ENCODE measurements at regions not wholly inside any gene's neighbourhood (a gene's known extent, or its start where the extent isn't known, plus 50 kb on each side); places are given as distances from the start of the nearest gene placed in this dataset.
"Not testable (repeated sequence)": the region's sequence is repeated elsewhere in the genome, so short reads cannot be mapped to it uniquely, and the experiment has no call there.

- H3K27ac Mint-ChIP-seq: no peak overlapping the region
- H3K36me3 Mint-ChIP-seq: no peaks in the 10 kb centered on the region
- H3K4me3 Mint-ChIP-seq: no peak overlapping the region
- H3K9me3 Mint-ChIP-seq: no peaks in the 10 kb centered on the region
- peaks cover 7% of the 10 kb centered on the region for H3K4me1 Mint-ChIP-seq
- ATAC-seq: no peak
- H3K27me3 Mint-ChIP-seq: peaks cover 35% of the 10 kb centered on the region
Measured at GRCh38 chr21:35825370-35826353, 234.7 kb downstream of the SETD4 start.

GRCh38 chr21:35824136-35824535, 236.2 kb downstream of the SETD4 start:
- H3K27me3 Mint-ChIP-seq: peaks cover 27% of the 10 kb centered on the region

GRCh38 chr21:35819134-35819533, 241.2 kb downstream of the SETD4 start:
- ATAC-seq: no peak
- H3K27me3 Mint-ChIP-seq: peaks cover 19% of the 10 kb centered on the region
- H3K27ac Mint-ChIP-seq: no peak overlapping the region
- no peaks in the 10 kb centered on the region for H3K9me3 Mint-ChIP-seq
- no peak overlapping the region for H3K4me3 Mint-ChIP-seq
- no peaks in the 10 kb centered on the region for H3K36me3 Mint-ChIP-seq
- no peaks in the 10 kb centered on the region for H3K4me1 Mint-ChIP-seq

More at GRCh38 chr21:35824136-35824535, 236.2 kb downstream of the SETD4 start:
- ATAC-seq: no peak
- no peak overlapping the region for H3K27ac Mint-ChIP-seq
- H3K4me1 Mint-ChIP-seq: peaks cover 4% of the 10 kb centered on the region
- H3K9me3 Mint-ChIP-seq: no peaks in the 10 kb centered on the region
- H3K4me3 Mint-ChIP-seq: no peak overlapping the region
- no peaks in the 10 kb centered on the region for H3K36me3 Mint-ChIP-seq

- Mint-ChIP-seq H3K9me3 (no peaks in the 10 kb centered on the region), H3K4me1 (no peaks in the 10 kb centered on the region), H3K4me3 (no peak overlapping the region), H3K27ac (no peak overlapping the region), H3K36me3 (no peaks in the 10 kb centered on the region), H3K27me3 (peaks cover 14% of the 10 kb centered on the region)
- ATAC-seq: peak; percentile 31
Measured at GRCh38 chr21:35818597-35818996, 241.7 kb downstream of the SETD4 start.

GRCh38 chr21:35814858-35815619, 245.3 kb downstream of the SETD4 start:
- Mint-ChIP-seq H3K9me3 (no peaks in the 10 kb centered on the region), H3K36me3 (no peaks in the 10 kb centered on the region), H3K4me3 (no peak overlapping the region)

GRCh38 chr21:35812679-35813078, 247.6 kb downstream of the SETD4 start:
- no peaks in the 10 kb centered on the region for H3K9me3 Mint-ChIP-seq
- H3K4me3 Mint-ChIP-seq: no peak overlapping the region
- H3K36me3 Mint-ChIP-seq: no peaks in the 10 kb centered on the region
- H3K27me3 Mint-ChIP-seq: peaks cover 20% of the 10 kb centered on the region
- no peak for ATAC-seq
- no peak overlapping the region for H3K27ac Mint-ChIP-seq
- H3K4me1 Mint-ChIP-seq: no peaks in the 10 kb centered on the region

More at GRCh38 chr21:35814858-35815619, 245.3 kb downstream of the SETD4 start:
- H3K27ac Mint-ChIP-seq: no peak overlapping the region
- H3K27me3 Mint-ChIP-seq: peaks cover 24% of the 10 kb centered on the region
- no peaks in the 10 kb centered on the region for H3K4me1 Mint-ChIP-seq
- no peak for ATAC-seq

- no peak for ATAC-seq
- Mint-ChIP-seq H3K9me3 (no peaks in the 10 kb centered on the region), H3K36me3 (no peaks in the 10 kb centered on the region), H3K27ac (no peak overlapping the region), H3K27me3 (peaks cover 30% of the 10 kb centered on the region), H3K4me1 (no peaks in the 10 kb centered on the region), H3K4me3 (no peak overlapping the region)
Measured at GRCh38 chr21:35811191-35811806, 249.0 kb downstream of the SETD4 start.

GRCh38 chr21:35810431-35810970, 249.8 kb downstream of the SETD4 start:
- ATAC-seq: no peak
- Mint-ChIP-seq H3K36me3 (no peaks in the 10 kb centered on the region), H3K9me3 (no peaks in the 10 kb centered on the region), H3K27me3 (peaks cover 30% of the 10 kb centered on the region), H3K27ac (no peak overlapping the region), H3K4me1 (no peaks in the 10 kb centered on the region), H3K4me3 (no peak overlapping the region)

- no peak for ATAC-seq
- H3K27ac Mint-ChIP-seq: no peak overlapping the region
- H3K36me3 Mint-ChIP-seq: peaks cover 6% of the 10 kb centered on the region
- H3K4me3 Mint-ChIP-seq: no peak overlapping the region
- peaks cover 65% of the 10 kb centered on the region for H3K27me3 Mint-ChIP-seq
- peaks cover 9% of the 10 kb centered on the region for H3K4me1 Mint-ChIP-seq
- H3K9me3 Mint-ChIP-seq: peaks cover 19% of the 10 kb centered on the region
Measured at GRCh38 chr21:35801391-35801790, 258.9 kb downstream of the SETD4 start.

- H3K27ac Mint-ChIP-seq, H3K4me1 Mint-ChIP-seq, H3K4me3 Mint-ChIP-seq, ATAC-seq, H3K36me3 Mint-ChIP-seq: not testable (repeated sequence)
- Mint-ChIP-seq H3K9me3 (peaks cover 19% of the 10 kb centered on the region), H3K27me3 (peaks cover 70% of the 10 kb centered on the region)
Measured at GRCh38 chr21:35800796-35801385, 259.4 kb downstream of the SETD4 start.

- H3K27me3 Mint-ChIP-seq: peaks cover 54% of the 10 kb centered on the region
- peaks cover 4% of the 10 kb centered on the region for H3K9me3 Mint-ChIP-seq
- H3K27ac Mint-ChIP-seq: no peak overlapping the region
- H3K4me1 Mint-ChIP-seq: no peaks in the 10 kb centered on the region
- H3K4me3 Mint-ChIP-seq: no peak overlapping the region
- ATAC-seq: no peak
- no peaks in the 10 kb centered on the region for H3K36me3 Mint-ChIP-seq
Measured at GRCh38 chr21:35796844-35797243, 263.5 kb downstream of the SETD4 start.

GRCh38 chr21:35794527-35794926, 265.8 kb downstream of the SETD4 start:
- not testable (repeated sequence) for H3K27ac Mint-ChIP-seq, H3K4me1 Mint-ChIP-seq, H3K4me3 Mint-ChIP-seq, H3K36me3 Mint-ChIP-seq, H3K9me3 Mint-ChIP-seq, ATAC-seq
- H3K27me3 Mint-ChIP-seq: peaks cover 31% of the 10 kb centered on the region

- peaks cover 3% of the 10 kb centered on the region for H3K9me3 Mint-ChIP-seq
- no peaks in the 10 kb centered on the region for H3K36me3 Mint-ChIP-seq
- peaks cover 18% of the 10 kb centered on the region for H3K27me3 Mint-ChIP-seq
- no peaks in the 10 kb centered on the region for H3K4me1 Mint-ChIP-seq
- no peak overlapping the region for H3K27ac Mint-ChIP-seq
- ATAC-seq: no peak
- H3K4me3 Mint-ChIP-seq: no peak overlapping the region
Measured at GRCh38 chr21:35792569-35793305, 267.6 kb downstream of the SETD4 start.

Measured in stimulated activated memory B cell treated with anti-CD40 and anti-IgM and Interleukin-4, amounts not matched to agents 10 μg/mL and 1 μg/mL and 100 μg/mL, for 72 hours (primary cell).